Endothelial cell of umbilical vein (primary cell): ENCODE measurements at regions not wholly inside any gene's neighbourhood (a gene's known extent, or its start where the extent isn't known, plus 50 kb on each side); places are given as distances from the start of the nearest gene placed in this dataset.

Source experiments
- BruUV-seq: library from RNA; stranded (reverse); fragments of 400-500 nt; replicated peaks from 2 replicates; lab custom pipeline; 2021; lab: Mats Ljungman, UMichigan
- CTCF ChIA-PET: fragments of 300-600, 350-600 bp; sonication (Branson Sonifier 250); formaldehyde crosslinking; loops from one replicate; lab custom pipeline; 2021; ENCODE audit warnings: antibody characterized with exemption, inconsistent platforms; lab: Charles Lee
- POLR2A ChIA-PET: fragments of 300-600, 350-600 bp; sonication (Branson Sonifier 250); formaldehyde crosslinking; loops from one replicate; lab custom pipeline; 2021; ENCODE audit warnings: antibody characterized with exemption, inconsistent platforms; lab: Charles Lee
- DNase-seq: peaks from one replicate; pipeline ENCODE4 v3.0.0-alpha.2; 2011; ENCODE audit warnings: low read depth, low spot score
- FAIRE-seq: peaks from 2 replicates; lab custom pipeline; 2011; peaks lifted over from hg19 to GRCh38; lab: Jason Lieb, UNC
- H2AFZ ChIP-seq: 2 replicates; pipeline ENCODE4 v1.6.0; 2012; ENCODE audit warnings: low read depth, low read length, control low read depth, inconsistent platforms
- H3K27ac ChIP-seq: 2 replicates; pipeline ENCODE4 v1.5.1; 2011; ENCODE audit warnings: low read depth, mild to moderate bottlenecking, control low read depth, low read length, moderate library complexity; ENCODE audit not compliant: insufficient read depth
- H3K27me3 ChIP-seq, 2 experiments: 2 replicates each; pipeline versions ENCODE4 v1.6.0 to v1.6.1; 2011; ENCODE audit warnings: low read length in 2 of 2, mixed read lengths in 1 of 2; ENCODE audit not compliant: control insufficient read depth in 2 of 2, insufficient read depth in 2 of 2
- H3K36me3 ChIP-seq, 2 experiments: 2 replicates in 1 of 2; 3 replicates in 1 of 2; pipeline ENCODE4 v1.5.1; 2011; ENCODE audit warnings: low read length in 2 of 2, mild to moderate bottlenecking in 1 of 2, moderate library complexity in 1 of 2; ENCODE audit not compliant: control insufficient read depth in 2 of 2, insufficient read depth in 2 of 2; ENCODE audit errors: extremely low read depth in 1 of 2
- H3K4me1 ChIP-seq: 3 replicates; pipeline ENCODE4 v1.5.1; 2011; ENCODE audit warnings: mild to moderate bottlenecking, low read length; ENCODE audit not compliant: control insufficient read depth, insufficient read depth; ENCODE audit errors: extremely low read depth
- H3K4me2 ChIP-seq: 2 replicates; pipeline ENCODE4 v1.6.1; 2011; ENCODE audit warnings: low read length, control low read depth, mixed read lengths; ENCODE audit not compliant: insufficient read depth
- H3K4me3 ChIP-seq, 3 experiments: fragments of 200-600 bp in 1 of 3; sonication (generic), shearing (Covaris generic) in 1 of 3; replicated peaks in 1 of 3; 2 replicates each; pipeline ENCODE4 v1.5.1; 2011 to 2016; ENCODE audit warnings: control low read depth in 3 of 3, low read length in 3 of 3, mild to moderate bottlenecking in 2 of 3, inconsistent platforms in 1 of 3, low read depth in 1 of 3, moderate library complexity in 1 of 3; ENCODE audit not compliant: insufficient read depth in 1 of 3
- H3K79me2 ChIP-seq: 2 replicates; pipeline ENCODE4 v1.6.0; 2012; ENCODE audit warnings: low read length, inconsistent platforms; ENCODE audit not compliant: control insufficient read depth, insufficient read depth
- H3K9ac ChIP-seq: replicated peaks from 2 replicates; pipeline ENCODE3; 2011; ENCODE audit warnings: low read length, control low read depth; ENCODE audit not compliant: insufficient read depth; ENCODE audit errors: extremely low read depth
- H3K9me1 ChIP-seq: replicated peaks from 3 replicates; pipeline ENCODE4 v1.6.0; 2011; ENCODE audit warnings: mild to moderate bottlenecking, low read length; ENCODE audit not compliant: control insufficient read depth, insufficient read depth; ENCODE audit errors: extremely low read depth
- H3K9me3 ChIP-seq: replicated peaks from 2 replicates; pipeline ENCODE4 v1.5.1; 2012; ENCODE audit warnings: low read length, inconsistent platforms; ENCODE audit not compliant: control insufficient read depth, insufficient read depth
- H4K20me1 ChIP-seq: replicated peaks from 2 replicates; pipeline ENCODE3; 2011; ENCODE audit warnings: mild to moderate bottlenecking, low read length; ENCODE audit not compliant: control insufficient read depth, insufficient read depth; ENCODE audit errors: extremely low read depth
- CTCF ChIP-seq, 2 donors: IDR thresholded peaks; 1 replicate in 1 of 2; 2 replicates in 1 of 2; pipeline ENCODE4 v1.5.1; 2011; ENCODE audit warnings: low read length in 2 of 2, mild to moderate bottlenecking in 2 of 2, moderate library complexity in 2 of 2, control low read depth in 1 of 2, inconsistent platforms in 1 of 2, low read depth in 1 of 2; ENCODE audit not compliant: insufficient read depth in 1 of 2; ENCODE audit errors: extremely low read depth in 1 of 2
- EZH2 ChIP-seq: IDR thresholded peaks from 2 replicates; pipeline ENCODE4 v1.6.1; 2012; ENCODE audit warnings: borderline replicate concordance, low read depth, mild to moderate bottlenecking, moderate library complexity, low read length, inconsistent platforms; ENCODE audit not compliant: severe bottlenecking
- FOS ChIP-seq: IDR thresholded peaks from 2 replicates; pipeline ENCODE4 v1.6.1; 2011; ENCODE audit warnings: mild to moderate bottlenecking, low read length, moderate library complexity, borderline replicate concordance; ENCODE audit not compliant: insufficient read depth
- GATA2 ChIP-seq: IDR thresholded peaks from 2 replicates; pipeline ENCODE4 v1.7.0; 2011; ENCODE audit warnings: low read depth, mild to moderate bottlenecking, moderate library complexity, mixed read lengths, low read length; ENCODE audit not compliant: insufficient read length, insufficient read depth
- JUN ChIP-seq: IDR thresholded peaks from 2 replicates; pipeline ENCODE4 v1.6.1; 2011; ENCODE audit warnings: borderline replicate concordance, low read depth; ENCODE audit not compliant: insufficient read length, insufficient read depth
- MAX ChIP-seq: IDR thresholded peaks from 2 replicates; pipeline ENCODE4 v1.6.1; 2011; ENCODE audit not compliant: insufficient read depth, insufficient read length
- MYC ChIP-seq: IDR thresholded peaks from one replicate; pipeline ENCODE4 v1.6.1; 2011; ENCODE audit warnings: mild to moderate bottlenecking, low read depth, low read length
- POLR2A ChIP-seq: IDR thresholded peaks from 2 replicates; pipeline ENCODE4 v1.6.1; 2012; ENCODE audit warnings: low read depth, mild to moderate bottlenecking, control low read depth, low read length
- POLR2AphosphoS5 ChIP-seq: IDR thresholded peaks from 2 replicates; pipeline ENCODE4 v1.6.1; 2012; ENCODE audit warnings: low read depth, mild to moderate bottlenecking, control low read depth, low read length, moderate library complexity; ENCODE audit not compliant: insufficient read depth
- dilution Hi-C: fragments of 300-500 bp; cut with MboI; formaldehyde crosslinking; loops from one replicate; pipeline ENCODE4 v1.15.0; 2019; ENCODE audit warnings: low sequenced_read_pairs; ENCODE audit not compliant: extremely low pct_ligation_motif_present
- intact Hi-C: fragments of 100-400 bp; cut with micrococcal nuclease; formaldehyde crosslinking; loops from one replicate; pipeline ENCODE4 v1.10.0; 2022

- no peak overlapping the region for H3K4me2 ChIP-seq
- CTCF ChIA-PET, result interaction anchor here (1.2 to 2.8 kb wide), 2 partner anchors 9 to 16 kb away, joined by 3 to 19 read pairs; no protein-coding TSS in a partner anchor
- TF ChIP-seq FOS (no peak), MAX (no peak), JUN (no peak), EZH2 (no peak), MYC (no peak), POLR2AphosphoS5 (no peak), CTCF (IDR thresholded peaks at IDR 0.05; ENCODE audit: extremely low read depth in 1 of 2, insufficient read depth in 1 of 2, low read depth in 1 of 2, low read length in 2 of 2) (no peak), POLR2A (no peak), GATA2 (no peak)
- no peak overlapping the region for H2AFZ ChIP-seq
- no peaks in the 10 kb centered on the region for H3K9me1 ChIP-seq
- DNase-seq (peak; percentile 35), FAIRE-seq (no peak)
- H3K27me3 ChIP-seq, result no peaks in the 10 kb centered on the region
- H3K27ac ChIP-seq, result no peak overlapping the region
- H4K20me1 ChIP-seq, result no peaks in the 10 kb centered on the region
- no peak overlapping the region for H3K9ac ChIP-seq
- H3K9me3 ChIP-seq, result no peaks in the 10 kb centered on the region
- no peak overlapping the region for H3K4me3 ChIP-seq
- BruUV-seq, result no TSS peak
- POLR2A ChIA-PET, result no interaction called here
- intact Hi-C loops (no loop called here), dilution Hi-C loops (no loop called here)
- H3K4me1 ChIP-seq, result peaks cover 18% of the 10 kb centered on the region
- no peaks in the 10 kb centered on the region for H3K79me2 ChIP-seq
- H3K36me3 ChIP-seq, result no peaks in the 10 kb centered on the region
Observed at GRCh38 chr6:3962291-3963280, 113.4 kb downstream of the FAM50B start.
